ENCODE measurements at regions not wholly inside any gene's neighbourhood (a gene's known extent, or its start where the extent isn't known, plus 50 kb on each side); places are given as distances from the start of the nearest gene placed in this dataset.

DNA sequence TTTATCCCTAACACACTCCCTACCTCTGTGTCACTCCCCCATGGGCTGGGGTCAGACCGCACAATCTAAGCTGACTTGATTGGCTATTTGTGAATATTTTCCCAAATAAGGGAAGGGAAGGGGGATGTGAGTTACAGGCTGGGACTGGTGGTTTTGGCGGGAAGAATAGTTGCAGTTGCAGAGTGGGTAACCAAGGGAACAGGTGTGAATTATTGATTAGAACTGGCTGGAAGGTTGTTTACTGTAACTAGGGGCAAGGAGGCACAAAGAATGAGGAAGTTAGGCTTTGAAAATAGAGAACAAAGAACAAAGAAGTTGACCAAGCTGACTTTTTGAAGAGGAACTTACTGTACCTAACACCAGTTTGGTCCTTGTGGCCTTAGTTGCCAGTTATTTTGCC is 88.0 kb upstream of the XAGE2 start:
- H3K23ac ChIP-seq (ENCODE audit: insufficient read length): no peak overlapping the region
- no peaks in the 10 kb centered on the region for H4K20me1 ChIP-seq (replicated peaks in 1 of 2; ENCODE audit: control insufficient read depth in 1 of 2, insufficient read depth in 2 of 2, low read length in 2 of 2)
- peak overlapping the region; percentile 20; the same call in 1 of the 2 replicates for H2AFZ ChIP-seq (ENCODE audit: low read length)
- H3K18ac ChIP-seq (ENCODE audit: extremely low read depth, low read length): no peak overlapping the region
- H3K4me1 ChIP-seq (replicated peaks in 1 of 4; ENCODE audit: control insufficient read depth in 3 of 4, insufficient read depth in 4 of 4, low read length in 3 of 4): peaks cover 0 to 6% (median 1%) of the 10 kb centered on the region in 4 experiments; a peak in 2 of 7 replicates
- no peak overlapping the region for H2BK20ac ChIP-seq (ENCODE audit: low read length)
- FAIRE-seq (peak; percentile 96), DNase-seq (ENCODE audit: low read depth in 1 of 2, low spot score in 2 of 2) (no peak)
- H3K36me3 ChIP-seq (ENCODE audit: control insufficient read depth in 2 of 4, insufficient read depth in 4 of 4, low read length in 3 of 4): no peaks in the 10 kb centered on the region
- H3K79me1 ChIP-seq (ENCODE audit: low read depth, low read length): no peaks in the 10 kb centered on the region
- no peak overlapping the region; the same call in 1 of the 2 replicates for H2BK5ac ChIP-seq (ENCODE audit: low read depth, low read length)
- no peak overlapping the region for H3K4me3 ChIP-seq (ENCODE audit: extremely low read depth in 1 of 4, insufficient read depth in 2 of 4, low read depth in 3 of 4, low read length in 4 of 4)
- peak overlapping the region; percentile 17; the same call in 1 of the 2 replicates for H2BK12ac ChIP-seq (ENCODE audit: low read depth, low read length)
- no peak overlapping the region for H3K4ac ChIP-seq (replicated peaks; ENCODE audit: insufficient read length, low read depth, low read length)
- no peak overlapping the region for H3K14ac ChIP-seq (ENCODE audit: insufficient read length)
- H3K9ac ChIP-seq (replicated peaks in 1 of 4; ENCODE audit: extremely low read depth in 1 of 4, low read depth in 3 of 4, low read length in 3 of 4): no peak overlapping the region
- H3K79me2 ChIP-seq (ENCODE audit: control insufficient read depth in 1 of 2, insufficient read depth in 2 of 2, low read length in 2 of 2): no peaks in the 10 kb centered on the region
- WGBS, 2 experiments (ENCODE audit: extremely low coverage in 1 of 2, insufficient coverage in 1 of 2, insufficient read length in 1 of 2, insufficient replicate concordance in 2 of 2, low coverage in 1 of 2, low lambda C conversion rate in 2 of 2, missing lambda C conversion rate in 1 of 2): 67% methylated on average over 1 of the region's 2 CpGs; no CpG with 5 or more reads in 1 of the 2 experiments
- CTCF ChIA-PET (ENCODE audit: partially characterized antibody): no interaction called here
- no peak overlapping the region for H4K8ac ChIP-seq (ENCODE audit: extremely low read depth, insufficient read depth, low read length)
- H2AK5ac ChIP-seq (ENCODE audit: low read depth, low read length): no peak overlapping the region
- H3K9me3 ChIP-seq (ENCODE audit: insufficient read depth in 2 of 2, low read depth in 1 of 2, low read length in 1 of 2): no peaks in the 10 kb centered on the region
- H3K23me2 ChIP-seq (ENCODE audit: low read depth, low read length): no peaks in the 10 kb centered on the region
- no peak overlapping the region for H4K91ac ChIP-seq (replicated peaks; ENCODE audit: insufficient read length, low read length)
- H3K27ac ChIP-seq (ENCODE audit: low read depth, low read length): no peak overlapping the region
- POLR2A ChIA-PET (ENCODE audit: partially characterized antibody): no interaction called here
- no peak overlapping the region for H2BK15ac ChIP-seq (ENCODE audit: low read length)
- H3K4me2 ChIP-seq (ENCODE audit: insufficient read depth in 1 of 2, low read depth in 2 of 2, low read length in 2 of 2): no peak overlapping the region
- no peak overlapping the region for H2BK120ac ChIP-seq (replicated peaks; ENCODE audit: low read depth, low read length)
- no peaks in the 10 kb centered on the region for H3K27me3 ChIP-seq (replicated peaks in 1 of 4; ENCODE audit: control insufficient read depth in 3 of 4, extremely low read depth in 1 of 4, insufficient read depth in 3 of 4, low read length in 3 of 4)
- no peak overlapping the region for H4K5ac ChIP-seq (ENCODE audit: insufficient read length, low read depth, low read length)
- TF ChIP-seq NRF1 (IDR thresholded peaks at IDR 0.05; ENCODE audit: low read depth, low read length) (no peak), JUN (IDR thresholded peaks at IDR 0.05; ENCODE audit: low read depth, low read length) (no peak), TAF1 (IDR thresholded peaks at IDR 0.05; ENCODE audit: low read depth, low read length) (no peak), EP300 (IDR thresholded peaks at IDR 0.05; ENCODE audit: borderline replicate concordance in 1 of 2, low read depth in 2 of 2, low read length in 2 of 2) (0 out of 3 replicates have a peak, but pooled peaks of 1 of the 2 experiments have one; percentile 20), TBP (IDR thresholded peaks at IDR 0.05; ENCODE audit: low read depth, low read length) (no peak), SRF (IDR thresholded peaks at IDR 0.05; ENCODE audit: low read depth, low read length) (peak; percentile 91), BACH1 (IDR thresholded peaks at IDR 0.05; ENCODE audit: low read length) (no peak), SP2 (IDR thresholded peaks at IDR 0.05; ENCODE audit: low read length) (no peak), POLR2A (IDR thresholded peaks at IDR 0.05; ENCODE audit: control extremely low read depth in 1 of 2, low read depth in 2 of 2, low read length in 2 of 2) (0 out of 3 replicates have a peak, but pooled peaks of 1 of the 2 experiments have one; percentile 10), PHF8 (conservative IDR thresholded peaks at IDR 0.05; ENCODE audit: low read depth, low read length) (no peak), SIRT6 (IDR thresholded peaks at IDR 0.05; ENCODE audit: low read length) (no peak)
- TF ChIP-seq, protein P1, sequence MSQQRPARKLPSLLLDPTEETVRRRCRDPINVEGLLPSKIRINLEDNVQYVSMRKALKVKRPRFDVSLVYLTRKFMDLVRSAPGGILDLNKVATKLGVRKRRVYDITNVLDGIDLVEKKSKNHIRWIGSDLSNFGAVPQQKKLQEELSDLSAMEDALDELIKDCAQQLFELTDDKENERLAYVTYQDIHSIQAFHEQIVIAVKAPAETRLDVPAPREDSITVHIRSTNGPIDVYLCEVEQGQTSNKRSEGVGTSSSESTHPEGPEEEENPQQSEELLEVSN (IDR thresholded peaks at IDR 0.05): peak; percentile 92
- TF ChIP-seq, protein P2, sequence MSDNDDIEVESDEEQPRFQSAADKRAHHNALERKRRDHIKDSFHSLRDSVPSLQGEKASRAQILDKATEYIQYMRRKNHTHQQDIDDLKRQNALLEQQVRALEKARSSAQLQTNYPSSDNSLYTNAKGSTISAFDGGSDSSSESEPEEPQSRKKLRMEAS (IDR thresholded peaks at IDR 0.05): peak; percentile 26; the same call in 1 of the 2 replicates
- H3K56ac ChIP-seq (replicated peaks; ENCODE audit: insufficient read length, low read depth, low read length): no peak overlapping the region
